GM18858 (cell line): ENCODE measurements at regions not wholly inside any gene's neighbourhood (a gene's known extent, or its start where the extent isn't known, plus 50 kb on each side); places are given as distances from the start of the nearest gene placed in this dataset.

Source experiments
- ATAC-seq: cut with Tn5 transposase; IDR thresholded peaks from one replicate; pipeline ENCODE4 v1.9.1; 2021; ENCODE audit not compliant: unreplicated experiment

DNA sequence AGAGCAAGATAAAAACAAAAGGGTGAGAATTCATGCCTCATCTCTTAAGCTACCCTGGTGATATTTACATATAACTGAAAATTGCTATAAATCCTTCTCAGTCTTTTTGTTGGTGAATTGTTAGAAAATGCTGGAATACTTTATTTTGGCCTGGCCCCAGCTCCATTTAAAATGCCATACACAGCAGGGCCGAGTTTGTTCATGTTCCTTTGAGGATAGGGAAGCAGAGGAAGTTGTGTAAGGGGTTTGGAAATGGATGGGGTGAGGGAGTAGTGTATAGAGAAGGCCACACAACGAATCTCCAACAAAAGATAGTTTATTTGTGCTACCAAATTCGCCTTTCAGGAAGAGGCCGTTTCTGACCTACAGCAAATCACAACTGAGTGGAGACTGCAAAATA is 78.6 kb upstream of the ADAMTS9 start:
- ATAC-seq: no peak

DNA sequence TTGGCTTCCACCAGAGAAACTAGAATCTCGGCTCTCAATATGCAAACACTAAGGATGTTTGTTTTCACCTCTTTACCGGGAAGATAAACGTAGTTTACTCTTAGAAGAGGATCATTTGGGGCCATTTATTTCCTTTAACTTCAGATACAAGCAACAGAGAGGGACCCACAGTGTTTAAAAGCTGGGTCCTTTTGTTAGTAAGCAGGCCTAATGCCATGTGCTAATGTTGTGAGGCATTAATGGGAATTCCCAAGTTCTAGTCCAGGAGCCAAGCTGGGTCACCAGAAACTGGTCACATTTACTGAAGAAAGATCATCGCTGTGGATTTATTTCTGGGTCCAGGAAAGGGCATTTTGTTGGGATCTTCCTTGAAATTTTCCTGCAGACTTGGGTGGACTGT is 78.1 kb upstream of the ADAMTS9 start:
- no peak for ATAC-seq

DNA sequence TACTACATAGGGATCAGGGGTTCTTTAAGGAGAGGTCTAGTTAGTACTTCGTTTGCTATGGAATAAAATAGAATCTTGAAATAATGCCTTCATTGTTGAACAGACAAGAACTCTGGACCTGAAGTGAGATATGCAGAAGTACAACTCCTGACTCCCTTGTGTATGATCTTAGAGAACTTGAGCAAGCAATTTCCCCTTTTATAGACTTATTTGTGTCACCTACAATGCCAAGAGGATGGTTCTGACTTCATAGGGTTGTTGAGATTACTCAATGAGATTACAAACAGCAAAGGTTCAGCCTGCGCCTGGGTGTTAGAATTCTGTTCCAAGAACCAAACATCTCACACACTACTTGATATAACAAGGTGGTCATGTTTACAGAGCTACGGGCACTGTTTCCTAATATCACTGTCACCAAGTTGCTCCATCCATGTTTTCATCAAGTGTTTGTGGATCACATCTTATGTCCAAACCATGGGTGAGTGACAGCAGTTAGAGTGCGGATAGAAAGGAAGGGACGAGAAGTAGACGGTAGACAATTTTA is 76.7 kb upstream of the ADAMTS9 start:
- no peak for ATAC-seq

DNA sequence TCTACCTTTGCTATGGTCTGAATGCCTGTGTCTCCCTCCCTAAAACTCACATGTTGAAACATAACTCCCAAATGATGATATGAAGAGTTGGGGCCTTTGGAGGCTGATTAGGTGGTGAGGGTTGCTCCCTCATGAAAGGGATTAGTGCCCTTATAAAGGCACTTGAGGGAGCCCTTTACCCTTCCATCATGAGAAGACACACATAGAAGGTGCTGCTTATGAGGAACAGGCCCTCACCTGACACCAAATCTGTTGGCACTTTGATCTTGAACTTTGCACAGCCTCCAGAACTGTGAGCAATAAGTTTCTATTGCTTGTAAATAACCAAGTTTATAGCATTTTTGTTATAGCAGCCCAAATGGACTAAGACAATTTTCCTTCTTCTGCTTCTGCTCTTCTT is 76.2 kb upstream of the ADAMTS9 start:
- no peak for ATAC-seq

DNA sequence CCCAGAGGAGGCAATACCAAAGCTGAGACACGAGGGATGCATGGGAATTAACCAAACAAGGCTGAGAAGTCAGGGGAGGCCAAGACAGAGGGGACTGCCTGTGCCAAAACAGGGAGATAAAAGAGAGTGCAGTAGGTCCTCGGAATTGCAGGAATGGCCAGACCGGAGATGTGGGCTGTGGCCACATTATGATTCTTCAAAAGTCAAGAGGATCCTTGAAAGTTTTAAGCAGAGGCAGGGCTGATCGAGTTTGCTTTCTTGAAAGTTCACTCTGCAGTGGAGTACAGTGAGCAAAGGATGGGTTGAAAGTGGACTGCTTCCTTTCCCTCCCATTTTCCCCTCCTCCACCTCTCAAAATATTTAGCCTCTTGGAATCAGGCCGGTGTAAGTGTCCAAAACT is 73.9 kb upstream of the ADAMTS9 start:
- no peak for ATAC-seq

DNA sequence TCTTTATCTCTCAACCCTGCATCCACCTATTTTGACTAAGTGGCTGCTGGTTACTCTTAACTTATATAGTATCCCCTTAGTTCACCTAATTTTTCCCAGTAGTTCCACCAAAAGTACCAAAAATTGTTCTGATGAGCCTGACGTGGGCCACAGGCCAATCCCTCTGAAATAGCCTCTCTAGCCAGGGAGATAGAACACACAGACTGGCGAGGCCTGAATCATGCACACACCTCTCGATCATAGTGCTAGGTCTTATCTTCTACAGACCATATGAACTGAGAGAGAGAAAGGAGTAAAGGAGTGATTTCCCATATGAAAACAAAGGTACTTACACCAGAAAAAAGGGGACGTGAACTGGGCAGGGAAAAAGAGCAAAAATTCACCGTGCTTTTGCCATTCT is 72.5 kb upstream of the ADAMTS9 start:
- ATAC-seq: no peak

DNA sequence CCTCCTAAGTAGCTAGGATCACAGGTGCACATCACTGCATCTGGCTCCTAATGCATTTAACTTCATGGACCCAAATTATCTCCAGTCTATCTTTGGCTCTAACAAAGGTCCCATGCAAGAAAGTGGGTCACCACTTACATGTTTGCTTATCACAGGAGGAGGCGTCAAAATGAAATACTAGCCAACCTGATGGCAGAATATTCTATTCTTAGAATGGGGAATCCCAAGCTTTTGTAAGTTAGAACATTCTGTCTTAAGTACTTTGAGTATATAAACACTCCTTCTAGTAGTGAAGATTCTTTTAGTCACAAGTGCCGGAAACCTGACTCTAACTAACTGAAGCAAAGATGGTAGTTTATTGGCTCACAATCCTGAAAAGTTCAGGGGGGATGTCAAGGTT is 72.0 kb upstream of the ADAMTS9 start:
- no peak for ATAC-seq

DNA sequence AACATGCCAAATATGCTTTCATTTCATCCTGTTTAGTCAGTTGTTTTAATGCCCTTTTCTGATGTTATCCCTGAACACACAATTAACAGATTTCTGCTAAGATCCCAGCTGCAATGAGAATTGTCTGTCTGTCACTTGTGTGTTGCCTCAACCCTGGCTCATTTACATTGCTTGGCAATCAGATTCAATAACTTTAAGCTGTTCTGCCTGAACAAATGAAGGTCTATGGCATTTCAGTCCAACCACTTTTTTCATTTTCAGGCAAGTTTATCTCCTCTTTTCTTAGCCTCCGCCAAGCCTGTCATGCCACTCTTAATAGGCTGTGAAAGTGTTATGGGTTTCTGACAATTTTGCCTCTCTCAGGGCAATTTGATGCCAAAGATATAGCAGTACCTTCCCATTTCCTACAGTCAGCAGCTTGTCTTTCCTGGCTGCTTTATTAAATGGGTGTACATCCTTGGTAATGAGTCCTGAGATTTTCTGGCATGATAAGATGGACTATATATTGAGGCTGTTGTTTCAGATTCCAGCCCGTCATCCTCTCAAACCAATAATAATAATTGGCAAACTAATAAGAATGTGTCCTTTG is 68.7 kb upstream of the ADAMTS9 start:
- ATAC-seq: no peak

DNA sequence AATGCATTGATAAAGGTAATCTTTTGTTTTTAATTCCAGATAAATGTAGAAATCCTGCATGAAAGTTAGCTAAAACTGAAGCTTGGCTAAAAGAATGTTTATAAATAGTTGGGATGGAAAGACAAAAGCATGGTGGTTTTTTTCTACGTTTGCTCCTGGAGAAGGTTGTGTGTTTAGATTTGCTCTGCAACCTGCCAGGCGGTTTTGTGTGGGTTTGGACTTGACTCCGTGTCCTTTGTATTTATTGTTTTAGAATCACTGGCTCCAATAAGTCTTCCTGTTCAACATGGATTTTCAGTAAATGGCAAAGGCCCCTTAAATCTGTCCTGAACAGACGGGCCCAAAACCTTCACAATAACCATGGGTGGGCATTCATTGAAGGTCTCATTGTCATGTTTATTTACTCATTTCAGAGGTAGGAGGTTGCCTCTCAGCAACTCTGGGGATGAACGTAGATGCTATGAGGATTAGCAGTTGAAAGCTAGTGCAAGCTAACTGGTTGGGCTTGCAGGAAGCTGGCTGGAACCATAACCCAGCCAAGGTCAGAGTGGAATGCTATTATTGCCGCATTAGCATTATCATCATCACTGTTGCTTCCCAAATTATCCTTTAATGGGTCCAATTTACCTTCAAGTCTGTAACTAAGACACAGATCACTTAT is 60.6 kb upstream of the ADAMTS9 start:
- ATAC-seq: no peak

DNA sequence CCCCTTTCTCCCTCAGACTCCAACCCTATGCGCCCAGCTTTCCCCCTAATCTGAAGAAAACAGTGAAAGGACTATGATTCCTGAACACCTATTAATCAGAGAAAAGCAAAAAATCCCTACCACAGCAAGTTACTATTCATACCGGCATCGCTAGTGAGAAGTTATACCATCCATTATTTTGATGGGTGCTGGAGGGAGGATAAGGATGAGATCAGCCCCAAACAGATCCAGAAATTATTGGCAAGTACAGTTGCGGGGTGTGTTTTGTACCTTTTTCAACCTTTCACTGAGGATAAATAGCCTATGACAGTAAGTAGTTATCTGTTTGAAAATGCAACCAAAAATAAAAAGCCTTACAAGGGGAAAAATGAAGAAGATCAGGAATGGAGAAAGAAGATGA is 59.9 kb upstream of the ADAMTS9 start:
- no peak for ATAC-seq

DNA sequence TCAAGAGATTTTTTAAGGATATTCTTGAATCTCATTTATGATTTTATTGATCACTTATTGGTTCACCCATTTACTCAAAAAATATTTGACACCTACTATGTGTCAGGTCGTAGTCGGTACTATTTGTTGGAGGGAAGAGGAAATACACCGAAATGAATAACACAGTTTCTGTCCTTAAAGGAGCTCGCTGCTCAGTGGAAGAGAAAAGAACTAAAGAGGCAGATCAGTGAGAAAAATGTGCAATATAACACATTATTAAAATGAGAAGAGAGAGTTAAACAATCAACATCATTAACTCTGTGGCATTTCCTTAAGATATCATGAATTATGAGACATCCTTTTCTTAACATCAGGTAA is 56.1 kb upstream of the ADAMTS9 start:
- ATAC-seq: no peak

DNA sequence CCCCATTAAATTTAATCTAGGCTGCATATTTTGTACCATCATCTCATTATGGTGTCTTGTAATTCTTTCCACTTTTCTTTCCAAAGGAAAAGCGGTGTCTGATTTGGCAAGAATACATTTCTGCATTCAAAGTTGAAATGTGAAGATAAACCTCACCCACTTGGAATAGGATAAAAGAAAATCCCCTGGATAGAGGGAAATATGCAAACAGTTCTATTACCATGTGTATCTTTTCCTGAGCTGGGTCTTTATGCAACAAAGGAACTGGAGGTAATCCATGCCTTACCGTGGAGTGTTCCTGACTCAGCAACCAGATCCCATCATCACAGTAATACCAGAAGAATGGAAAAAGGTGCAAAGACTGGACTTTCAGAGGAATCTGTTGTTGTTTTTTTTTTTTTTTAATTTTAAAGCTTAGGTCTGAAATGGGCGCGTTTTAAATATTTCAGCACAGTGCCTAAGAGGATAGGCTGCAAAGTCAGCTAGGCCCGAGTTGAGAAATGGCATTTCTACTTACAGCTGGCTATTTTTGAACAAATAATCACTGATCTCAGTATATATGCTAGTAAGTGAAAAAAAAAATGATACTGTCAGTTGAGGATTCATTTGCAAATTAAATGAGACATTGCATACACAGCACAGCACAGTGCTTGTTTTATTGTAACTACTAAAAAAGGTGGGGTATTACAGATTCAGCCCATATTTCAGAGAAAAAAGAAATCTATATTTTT is 55.5 kb upstream of the ADAMTS9 start:
- no peak for ATAC-seq

DNA sequence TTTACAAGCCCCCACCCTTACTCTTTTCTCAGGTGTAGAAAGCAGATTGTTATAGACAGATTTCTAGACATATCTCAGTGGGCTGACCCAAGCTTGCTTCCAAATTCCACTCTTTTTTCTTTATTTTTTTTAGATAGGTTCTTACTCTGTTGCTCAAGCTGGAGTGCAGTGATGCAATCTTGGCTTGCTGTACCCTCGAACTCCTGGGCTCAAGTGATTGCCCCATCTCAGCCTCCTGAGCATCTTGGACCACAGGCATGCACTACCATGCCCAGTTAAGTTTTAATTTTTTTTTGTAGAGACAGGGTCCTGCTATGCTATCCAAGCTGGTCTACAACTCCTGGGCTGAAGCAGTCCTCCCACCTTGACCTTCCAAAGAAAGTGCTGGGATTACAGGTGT is 53.5 kb upstream of the ADAMTS9 start:
- no peak for ATAC-seq

DNA sequence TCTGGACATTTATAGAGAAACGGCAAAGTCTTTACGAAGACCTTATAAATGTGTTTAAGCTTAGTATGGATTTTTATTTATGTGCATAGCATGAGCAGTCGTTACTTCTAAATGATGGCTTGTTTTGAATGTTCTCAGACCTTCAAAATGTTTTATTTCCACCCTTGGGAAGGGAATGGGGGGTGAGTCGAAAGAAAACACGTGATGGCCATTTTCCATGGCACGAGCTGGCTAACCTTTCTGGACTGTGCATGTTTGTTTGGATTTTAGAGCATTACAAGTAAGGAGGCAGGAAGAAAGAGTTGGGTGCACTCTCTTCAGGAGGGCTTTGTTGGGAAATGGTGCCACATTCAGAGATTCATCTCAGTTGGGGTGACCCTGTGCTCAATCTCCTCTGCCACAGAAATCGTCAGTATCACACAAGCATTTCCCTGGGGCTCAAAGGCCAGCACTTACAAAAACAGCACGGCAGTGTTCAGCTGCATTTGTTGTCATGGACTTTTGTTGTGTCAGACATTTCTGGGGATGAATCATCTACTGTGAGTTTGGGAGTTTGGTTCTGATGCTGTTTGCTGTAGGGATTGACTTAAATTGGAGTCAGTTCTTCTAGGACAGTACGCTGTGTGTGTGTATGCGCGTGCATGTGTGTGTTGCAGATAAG is 52.3 kb upstream of the ADAMTS9 start:
- ATAC-seq: no peak
